Esophagus squamous epithelium (tissue), 5 donors: ENCODE measurements at regions not wholly inside any gene's neighbourhood (a gene's known extent, or its start where the extent isn't known, plus 50 kb on each side); places are given as distances from the start of the nearest gene placed in this dataset.

Experiments
- DNase-seq: peaks from one replicate; lab custom pipeline; 2025; lab: John Stamatoyannopoulos, UW
- H3K27ac ChIP-seq, 4 donors: fragments of 200-600 bp; sonication (generic); one replicate each; pipeline ENCODE4 v1.5.1; 2016 to 2019; ENCODE audit warnings: mild to moderate bottlenecking in 1 of 4
- H3K27me3 ChIP-seq, 4 donors: fragments of 200-600 bp; sonication (generic); 1 replicate in 3 of 4; 2 replicates in 1 of 4; pipeline versions ENCODE4 v1.5.1 to v1.6.0; 2017 to 2021; ENCODE audit warnings: antibody characterized with exemption in 1 of 4
- H3K36me3 ChIP-seq, 3 donors: fragments of 200-600 bp; sonication (generic); one replicate each; pipeline ENCODE4 v1.5.1; 2016 to 2019
- H3K4me1 ChIP-seq, 3 donors: fragments of 200-600 bp; sonication (generic); one replicate each; pipeline ENCODE4 v1.5.1; 2017 to 2019
- H3K4me3 ChIP-seq, 4 donors: fragments of 200-600 bp; sonication (generic); 1 replicate in 3 of 4; 2 replicates in 1 of 4; pipeline ENCODE4 v1.5.1; 2016 to 2019; ENCODE audit warnings: mild to moderate bottlenecking in 2 of 4, moderate library complexity in 1 of 4
- H3K9me3 ChIP-seq, 3 donors: fragments of 200-600 bp; sonication (generic); one replicate each; pipeline ENCODE4 v1.5.1; 2016 to 2019
- CTCF ChIP-seq, 6 experiments: fragments of 450-650 bp in 4 of 6; fragments of 200-600 bp in 2 of 6; sonication (generic) in 2 of 6; IDR thresholded peaks; one replicate each; pipeline ENCODE4 v1.5.1; 2016 to 2019; ENCODE audit warnings: antibody characterized with exemption in 6 of 6, mild to moderate bottlenecking in 4 of 6, moderate library complexity in 4 of 6
- POLR2A ChIP-seq, 4 donors: fragments of 450-650 bp; IDR thresholded peaks; one replicate each; pipeline ENCODE4 v1.6.1; 2017; ENCODE audit warnings: antibody characterized with exemption in 4 of 4, mild to moderate bottlenecking in 4 of 4, moderate library complexity in 3 of 4
- WGBS, 2 donors: methylation state at CpG; one replicate each; pipeline ENCODE4 v1.1.5; 2018; 5-methylcytosine and 5-hydroxymethylcytosine counted together
- intact Hi-C: fragments of 100-400 bp; cut with DNase I; formaldehyde crosslinking; loops from one replicate; pipeline ENCODE4 v1.15.0; 2022
- donor health status: DM: yes; HTN: yes; CAD: no.

- peak overlapping the region; percentile 7 to 67 (median 54) for H3K27ac ChIP-seq
- WGBS, 2 donors: 27 to 28% methylated on average over 1 of the region's 1 CpG
- TF ChIP-seq POLR2A (IDR thresholded peaks at IDR 0.05) (no peak), CTCF (IDR thresholded peaks at IDR 0.05) (no peak)
- DNase-seq: no peak
- intact Hi-C loops: no loop called here
- H3K9me3 ChIP-seq: no peaks in the 10 kb centered on the region
- no peaks in the 10 kb centered on the region for H3K36me3 ChIP-seq
- H3K4me3 ChIP-seq: no peak overlapping the region
- H3K4me1 ChIP-seq: peaks cover 8 to 31% (median 10%) of the 10 kb centered on the region in 3 donors
- no peaks in the 10 kb centered on the region for H3K27me3 ChIP-seq
Observed at GRCh38 chr20:6921717-6922386, 154.4 kb downstream of the BMP2 start.

GRCh38 chr20:6924681-6925080 lies 157.2 kb downstream of the BMP2 start:
- peaks cover 8 to 31% (median 10%) of the 10 kb centered on the region in 3 donors for H3K4me1 ChIP-seq
- DNase-seq: no peak
- no peaks in the 10 kb centered on the region for H3K9me3 ChIP-seq
- intact Hi-C loops: no loop called here
- H3K27me3 ChIP-seq: no peaks in the 10 kb centered on the region
- TF ChIP-seq POLR2A (IDR thresholded peaks at IDR 0.05): no peak
- TF ChIP-seq CTCF (IDR thresholded peaks at IDR 0.05): no peak
- no peaks in the 10 kb centered on the region for H3K36me3 ChIP-seq
- H3K4me3 ChIP-seq: no peak overlapping the region
- peak overlapping the region in 3 of 4 donors; percentile 2 to 19 (median 10) for H3K27ac ChIP-seq

DNA sequence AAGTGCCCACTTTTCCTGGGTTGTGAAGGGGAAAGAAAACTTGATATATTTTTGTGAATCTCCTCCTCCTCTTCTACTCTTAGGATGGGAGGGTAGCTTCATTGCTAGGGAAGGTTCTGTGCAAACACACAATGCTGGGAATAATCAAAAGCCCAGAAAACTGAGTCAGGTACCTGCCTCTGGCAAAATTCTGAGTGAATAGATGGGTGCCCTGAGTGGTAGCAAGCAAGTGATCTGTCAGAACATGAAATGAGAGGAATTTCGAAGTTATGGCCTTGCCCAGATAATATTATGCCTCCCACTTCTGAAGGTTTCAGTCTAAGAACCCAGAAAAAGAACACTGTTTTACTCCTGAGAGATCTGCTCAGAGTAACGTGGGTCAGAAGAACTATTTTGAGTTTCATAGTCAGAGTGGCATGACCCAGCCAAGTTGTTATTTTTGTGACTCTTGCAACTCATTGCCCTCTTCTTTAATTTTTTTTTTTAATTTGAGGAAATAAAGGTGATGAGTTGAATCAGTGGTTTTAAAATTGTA lies 158.3 kb downstream of the BMP2 start:
- H3K27ac ChIP-seq: peak overlapping the region in 3 of 4 donors; percentile 2 to 19 (median 16)
- intact Hi-C loops: no loop called here
- TF ChIP-seq POLR2A (IDR thresholded peaks at IDR 0.05): no peak
- TF ChIP-seq CTCF (IDR thresholded peaks at IDR 0.05): no peak
- peaks cover 8 to 29% (median 10%) of the 10 kb centered on the region in 3 donors for H3K4me1 ChIP-seq
- no peaks in the 10 kb centered on the region for H3K9me3 ChIP-seq
- no peak for DNase-seq
- no peak overlapping the region for H3K4me3 ChIP-seq
- H3K36me3 ChIP-seq: no peaks in the 10 kb centered on the region
- H3K27me3 ChIP-seq: no peaks in the 10 kb centered on the region
- WGBS, 2 donors: 26 to 34% methylated on average over 2 of the region's 2 CpGs

DNA sequence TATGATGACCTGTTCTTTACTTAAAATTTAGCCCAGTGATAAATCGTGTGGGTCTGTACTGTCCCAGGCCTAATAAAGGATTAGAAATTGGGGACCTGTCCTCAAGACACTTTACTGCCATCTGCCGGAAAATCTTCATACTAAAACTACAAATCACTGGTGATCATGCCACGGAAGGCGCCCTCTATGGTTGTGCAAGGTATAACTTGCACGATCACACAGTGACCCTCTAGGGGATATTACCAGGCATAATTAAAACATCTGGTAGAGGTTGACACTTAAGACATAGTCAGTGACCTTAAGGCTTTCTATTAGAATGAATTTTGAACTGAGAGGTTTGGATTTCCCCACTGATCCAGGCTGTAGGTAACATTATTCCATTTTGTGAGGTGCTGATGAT lies 172.6 kb downstream of the BMP2 start:
- Histone ChIP-seq H3K4me1 (no peaks in the 10 kb centered on the region), H3K36me3 (no peaks in the 10 kb centered on the region), H3K27ac (no peak overlapping the region), H3K27me3 (no peaks in the 10 kb centered on the region), H3K9me3 (no peaks in the 10 kb centered on the region), H3K4me3 (no peak overlapping the region)
- no peak for TF ChIP-seq POLR2A (IDR thresholded peaks at IDR 0.05)
- peak in 3 of 6 experiments; percentile 8 to 54 (median 19) for TF ChIP-seq CTCF (IDR thresholded peaks at IDR 0.05)
- no peak for DNase-seq
- intact Hi-C loops: no loop called here
- 55 to 61% methylated on average over 5 of the region's 5 CpGs for WGBS, 2 donors

GRCh38 chr20:6940876-6941275 lies 173.4 kb downstream of the BMP2 start:
- Histone ChIP-seq H3K4me1 (no peaks in the 10 kb centered on the region), H3K27ac (no peak overlapping the region), H3K36me3 (no peaks in the 10 kb centered on the region), H3K27me3 (no peaks in the 10 kb centered on the region), H3K4me3 (no peak overlapping the region), H3K9me3 (no peaks in the 10 kb centered on the region)
- intact Hi-C loops: no loop called here
- TF ChIP-seq CTCF (IDR thresholded peaks at IDR 0.05) (no peak), POLR2A (IDR thresholded peaks at IDR 0.05) (no peak)
- DNase-seq: no peak
- WGBS, 2 donors: 43 to 75% methylated on average over 2 of the region's 2 CpGs
